SK-N-DZ (cell line): ENCODE measurements at regions not wholly inside any gene's neighbourhood (a gene's known extent, or its start where the extent isn't known, plus 50 kb on each side); places are given as distances from the start of the nearest gene placed in this dataset.
A peak's percentile ranks its signal among the peaks of the same experiment; 100 is the strongest.
"Not testable (repeated sequence)": the region's sequence is repeated elsewhere in the genome, so short reads cannot be mapped to it uniquely, and the experiment has no call there.

ENCODE experiments used
- DNase-seq: peaks from one replicate; pipeline ENCODE4 v3.0.0-alpha.2; 2015; ENCODE audit warnings: low spot score

GRCh38 chr1:217138799-217139466 is 415.7 kb upstream of the ESRRG start:
- no peak for DNase-seq

DNA sequence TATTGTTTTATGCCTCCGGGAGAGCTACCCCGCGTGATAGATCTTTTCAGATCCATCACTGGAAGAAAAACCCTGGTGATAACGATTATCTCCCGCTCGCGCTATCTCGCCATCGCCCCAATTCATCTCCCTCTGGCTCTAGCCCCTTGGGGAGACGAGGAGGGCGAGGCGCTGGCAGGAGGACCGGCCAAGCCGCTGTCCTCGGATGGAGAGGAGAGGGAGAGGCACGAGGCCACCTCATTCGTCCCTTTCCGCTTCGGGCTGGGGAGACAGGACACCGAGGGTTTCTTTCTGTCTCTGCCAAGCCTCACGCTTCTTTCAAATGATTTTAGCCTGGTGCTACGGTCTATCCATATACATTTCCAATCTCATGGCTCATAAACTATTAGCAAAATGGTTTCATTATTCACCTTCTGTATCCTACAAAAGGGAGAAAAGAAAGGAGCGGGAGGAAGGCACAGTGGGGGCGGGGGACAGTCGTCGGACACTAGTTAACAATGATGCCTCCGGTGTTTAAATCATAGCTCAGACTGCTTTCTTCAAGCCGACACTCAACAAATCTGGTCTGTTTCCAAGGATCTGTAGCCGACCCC is 415.0 kb upstream of the ESRRG start:
- DNase-seq: no peak

- no peak for DNase-seq
Observed at GRCh38 chr1:217137210-217137881, 414.1 kb upstream of the ESRRG start.

GRCh38 chr1:217136895-217137205 is 413.6 kb upstream of the ESRRG start:
- DNase-seq: no peak

- DNase-seq: no peak
Observed at GRCh38 chr1:217135987-217136894, 413.0 kb upstream of the ESRRG start.

DNA sequence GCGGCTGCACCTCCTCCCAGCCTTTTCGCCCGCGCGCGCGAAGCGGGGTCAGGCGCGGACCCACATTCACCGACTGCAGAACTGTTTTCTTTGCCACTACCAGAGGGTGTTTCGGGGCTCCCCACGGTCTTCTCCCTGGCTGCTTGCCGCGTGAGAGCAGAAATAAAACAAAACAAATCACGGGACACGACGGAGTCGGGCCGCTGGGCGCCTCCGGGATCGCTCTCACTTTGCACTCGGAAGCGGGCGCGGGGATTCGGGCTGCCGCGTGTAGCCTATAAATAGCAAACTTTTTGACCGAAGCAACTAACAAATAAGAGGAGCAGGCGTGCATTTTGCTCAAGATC is 412.3 kb upstream of the ESRRG start:
- DNase-seq: no peak

DNA sequence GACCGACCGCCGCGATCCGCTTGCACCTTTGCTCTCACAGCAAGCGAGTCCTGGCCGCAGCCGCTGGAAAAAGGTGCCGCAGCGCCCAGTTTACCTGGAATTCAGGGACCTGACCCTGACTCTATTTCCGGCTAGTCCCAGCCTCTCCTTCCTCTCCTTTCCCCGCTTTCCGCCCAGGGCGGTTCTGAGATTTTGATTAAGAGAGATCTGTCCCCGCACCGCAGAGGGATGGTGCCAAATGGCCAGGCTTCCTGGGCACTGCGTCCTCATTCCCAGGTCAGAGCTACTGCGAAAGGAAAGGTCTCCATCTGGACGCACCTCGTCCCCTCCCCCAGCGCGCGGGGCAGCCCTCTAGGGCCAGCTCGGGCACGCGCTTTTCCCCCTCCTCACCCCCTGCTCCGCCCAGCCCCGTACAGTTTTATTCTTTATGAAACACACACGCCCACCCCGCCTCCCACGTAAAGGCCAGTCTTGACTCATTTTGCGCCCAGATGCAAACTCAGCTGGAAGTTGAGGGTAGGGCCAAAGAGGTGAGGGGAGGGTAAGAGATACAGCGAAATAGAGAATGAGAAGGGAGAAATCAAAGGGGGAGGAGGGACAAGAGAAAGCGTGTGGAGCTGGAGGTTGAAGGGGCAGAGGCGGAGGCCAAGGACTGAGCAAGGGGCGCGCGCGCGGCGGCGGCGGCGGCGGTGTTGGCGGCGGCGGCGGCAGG is 411.8 kb upstream of the ESRRG start:
- DNase-seq: peak; percentile 37

DNA sequence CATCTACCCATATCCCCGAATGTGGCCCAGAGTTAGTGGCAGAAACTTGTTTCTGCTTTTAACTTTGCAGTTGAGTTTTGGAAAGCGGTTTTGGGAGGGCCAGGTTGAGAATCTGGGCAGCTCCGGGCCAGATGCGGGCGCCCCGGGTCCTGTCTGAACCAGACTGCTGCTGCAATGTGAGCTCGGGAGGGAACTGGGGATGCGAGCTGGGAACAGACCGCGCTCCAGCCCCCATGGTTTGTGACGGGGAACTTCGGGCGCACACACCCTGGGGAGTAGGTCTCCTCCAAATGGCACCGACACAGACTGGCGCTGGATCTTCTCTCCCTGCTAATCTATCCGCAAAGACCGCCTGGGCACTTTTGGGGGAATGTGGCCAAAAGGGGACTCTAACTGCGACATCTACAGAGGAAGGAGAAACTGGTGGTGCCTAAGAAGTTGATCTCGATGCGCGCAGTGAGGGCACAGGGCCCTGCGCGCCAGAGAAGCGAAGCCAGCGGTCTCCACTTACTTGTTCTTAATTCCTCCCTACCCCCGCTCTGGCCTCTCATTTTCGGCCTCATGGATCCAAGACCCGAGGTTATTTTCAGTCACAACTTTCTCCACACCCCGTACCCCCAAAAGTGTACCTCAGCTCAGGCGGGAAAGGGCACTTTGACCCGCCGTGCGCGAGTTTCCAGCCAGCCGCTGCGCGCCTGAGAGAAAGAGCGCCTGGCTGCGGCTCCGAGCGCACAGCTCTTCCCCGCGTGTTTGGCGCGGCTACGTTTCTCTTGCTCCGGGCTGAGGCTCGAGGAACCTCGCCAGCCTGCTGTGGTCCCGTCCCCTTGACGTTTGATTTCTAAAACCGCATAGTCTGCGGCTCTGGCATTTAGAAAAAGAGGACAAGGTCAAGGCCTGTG is 411.0 kb upstream of the ESRRG start:
- peak; percentile 45 for DNase-seq

- DNase-seq: no peak
Observed at GRCh38 chr1:217133092-217133491, 409.9 kb upstream of the ESRRG start.

GRCh38 chr1:217123340-217123739 is 400.1 kb upstream of the ESRRG start:
- not testable (repeated sequence) for DNase-seq

GRCh38 chr1:217117973-217118465 is 394.8 kb upstream of the ESRRG start:
- DNase-seq: no peak

DNA sequence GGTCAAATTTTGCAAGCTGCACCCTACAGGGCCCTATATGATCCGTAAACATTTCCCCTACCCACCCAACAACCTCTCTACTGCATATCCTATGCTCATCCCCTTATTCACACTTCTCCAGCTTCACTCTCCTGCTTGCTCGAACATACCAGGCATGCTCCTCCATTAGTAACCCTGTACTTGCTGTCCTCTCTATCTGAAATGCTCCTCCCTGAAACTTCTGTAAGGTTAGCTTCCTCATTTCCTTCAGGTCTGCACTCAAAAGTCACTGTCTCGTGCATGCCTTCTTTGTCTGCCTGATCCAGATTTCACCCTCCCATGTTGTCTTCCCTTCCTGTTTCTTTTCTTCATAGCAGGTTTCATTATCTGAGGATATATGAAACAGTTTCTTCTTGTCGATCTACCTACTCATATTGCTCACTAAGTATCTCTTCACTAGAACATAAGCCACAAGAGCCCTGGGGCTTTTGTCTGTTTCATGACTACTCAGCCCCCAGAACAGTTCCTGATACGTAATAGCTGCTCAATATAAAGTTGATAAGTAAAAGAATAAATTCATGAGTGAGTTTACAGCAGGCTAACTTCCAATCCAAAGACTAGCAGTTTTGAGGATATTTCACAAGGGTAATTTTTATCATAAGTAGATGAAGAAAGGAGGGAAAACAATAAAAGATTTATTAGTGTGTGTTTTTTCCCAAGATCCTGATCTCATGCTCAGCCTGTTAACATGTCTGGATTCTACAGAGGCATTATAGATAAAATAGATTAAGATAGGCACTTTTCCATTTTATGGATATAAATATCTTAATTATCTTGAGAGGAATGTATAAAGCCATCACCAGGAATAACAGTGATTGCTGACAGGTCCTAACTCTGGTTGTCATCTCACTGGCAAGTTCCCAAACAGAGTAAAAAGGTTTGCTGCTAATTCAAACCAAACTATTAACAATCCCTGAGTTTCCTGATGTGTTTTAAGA is 392.5 kb upstream of the ESRRG start:
- peak; percentile 5 for DNase-seq

- DNase-seq: no peak
Observed at GRCh38 chr1:217109928-217110327, 386.7 kb upstream of the ESRRG start.

DNA sequence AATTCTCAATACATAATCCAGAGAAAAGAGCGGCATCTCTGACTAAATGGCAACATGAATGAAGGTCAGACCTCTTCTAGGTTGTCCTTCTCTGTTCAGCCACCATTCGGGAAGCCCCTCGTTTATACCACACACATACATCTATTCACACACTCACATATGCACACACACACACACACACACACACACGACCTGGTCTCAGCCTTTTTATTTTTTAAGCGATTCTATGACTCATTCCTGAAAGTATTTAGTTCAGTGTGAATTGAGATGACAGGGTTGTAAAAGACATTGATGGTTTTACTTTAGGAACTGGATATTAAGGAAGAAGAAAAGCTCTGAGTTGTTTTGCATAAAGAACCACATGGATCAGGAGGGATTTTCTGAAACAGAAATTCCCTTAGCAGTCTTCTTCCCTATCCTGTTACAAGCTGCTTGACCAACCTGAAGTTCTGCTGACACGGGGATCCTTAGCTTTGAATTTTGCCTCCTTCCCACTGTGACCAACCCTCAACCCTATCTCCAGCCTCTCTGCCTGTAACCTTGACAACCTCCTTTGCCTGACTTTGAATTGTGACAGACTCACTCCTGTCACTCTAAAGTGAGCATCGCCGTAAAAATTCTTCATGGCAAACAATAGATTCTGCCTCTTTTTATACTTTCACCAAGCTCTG is 383.1 kb upstream of the ESRRG start:
- no peak for DNase-seq

- peak; percentile 6 for DNase-seq
Observed at GRCh38 chr1:217105437-217105836, 382.2 kb upstream of the ESRRG start.

- DNase-seq: no peak
Observed at GRCh38 chr1:217097819-217098218, 374.6 kb upstream of the ESRRG start.

GRCh38 chr1:217096200-217096599 is 373.0 kb upstream of the ESRRG start:
- no peak for DNase-seq

DNA sequence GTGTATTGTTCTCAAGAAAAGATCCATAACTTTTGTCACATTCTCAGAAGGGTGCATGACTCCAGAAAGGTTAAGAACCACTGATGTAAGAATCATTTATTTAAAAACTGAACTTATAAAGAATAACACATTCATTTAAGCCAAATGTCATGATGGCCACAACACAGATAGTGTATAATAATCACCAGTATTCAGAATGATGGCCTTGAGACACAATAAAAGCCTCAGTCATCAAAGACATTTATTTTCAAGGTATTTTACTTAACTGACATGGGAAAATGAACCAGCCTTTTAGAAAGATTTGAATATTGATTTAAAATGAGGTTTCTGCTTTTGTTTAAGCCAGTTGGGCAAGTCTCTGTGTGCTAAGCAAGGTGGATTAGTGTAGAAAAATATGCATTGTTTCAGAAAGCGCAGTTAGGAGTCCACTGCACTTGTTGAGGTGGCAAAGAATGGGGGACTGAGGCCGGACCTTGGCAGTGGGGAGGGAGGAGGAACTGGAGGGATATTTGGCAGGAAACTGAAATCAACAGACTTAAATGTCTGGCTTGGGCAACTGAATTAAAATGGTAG is 371.9 kb upstream of the ESRRG start:
- DNase-seq: no peak
